IMR-90 (cell line): ENCODE measurements at regions not wholly inside any gene's neighbourhood (a gene's known extent, or its start where the extent isn't known, plus 50 kb on each side); places are given as distances from the start of the nearest gene placed in this dataset.

Source experiments
- ATAC-seq: fragments of 200-7000 bp; cut with Tn5 transposase; 2 replicates; pipeline ENCODE4 v1.9.1; 2020; ENCODE audit warnings: low read depth, mild to moderate bottlenecking, moderate library complexity
- BruUV-seq: library from RNA; stranded (reverse); fragments of 400-500 nt; replicated peaks from 2 replicates; lab custom pipeline; 2021; lab: Mats Ljungman, UMichigan
- CTCF ChIA-PET: fragments of 300-600 bp; formaldehyde crosslinking; extraction: SDS; loops from one replicate; lab custom pipeline; 2021; ENCODE audit warnings: antibody characterized with exemption; lab: Yijun Ruan, JAX
- POLR2A ChIA-PET: fragments of 300-600 bp; sonication (Branson Sonifier 250); formaldehyde crosslinking; loops from one replicate; lab custom pipeline; 2022; ENCODE audit warnings: antibody characterized with exemption; ENCODE audit not compliant: unreplicated experiment; lab: Charles Lee
- DNase-seq: peaks from one replicate; pipeline ENCODE4 v3.0.0; 2013
- H2AFZ ChIP-seq: replicated peaks from 2 replicates; pipeline ENCODE3; 2013; ENCODE audit warnings: low read length, mild to moderate bottlenecking; ENCODE audit not compliant: poor library complexity
- H2AK5ac ChIP-seq: 2 replicates; pipeline ENCODE4 v1.6.1; 2013; ENCODE audit warnings: low read depth, low read length, inconsistent platforms
- H2AK9ac ChIP-seq: replicated peaks from 2 replicates; pipeline ENCODE3; 2013; ENCODE audit warnings: mild to moderate bottlenecking, low read depth, low read length, moderate library complexity; ENCODE audit not compliant: poor library complexity
- H2BK120ac ChIP-seq: 2 replicates; pipeline ENCODE4 v1.6.1; 2013; ENCODE audit warnings: low read depth, low read length, inconsistent platforms
- H2BK15ac ChIP-seq: 3 replicates; pipeline ENCODE4 v1.6.1; 2013; ENCODE audit warnings: low read depth, low read length, inconsistent platforms
- H2BK20ac ChIP-seq: 2 replicates; pipeline ENCODE4 v1.6.1; 2013; ENCODE audit warnings: low read depth, mild to moderate bottlenecking, inconsistent platforms, low read length, moderate library complexity
- H2BK5ac ChIP-seq: 2 replicates; pipeline ENCODE4 v1.6.1; 2013; ENCODE audit warnings: mild to moderate bottlenecking, low read depth, low read length, inconsistent platforms; ENCODE audit not compliant: poor library complexity, severe bottlenecking
- H3K14ac ChIP-seq: replicated peaks from 2 replicates; pipeline ENCODE4 v1.6.1; 2013; ENCODE audit warnings: low read depth, low read length, inconsistent platforms
- H3K18ac ChIP-seq: 2 replicates; pipeline ENCODE4 v1.6.1; 2013; ENCODE audit warnings: low read depth, low read length, control low read depth
- H3K23ac ChIP-seq: 2 replicates; pipeline ENCODE4 v1.6.1; 2013; ENCODE audit warnings: low read depth, low read length, inconsistent platforms
- H3K27ac ChIP-seq: 2 replicates; pipeline ENCODE4 v1.5.1; 2013; ENCODE audit warnings: mild to moderate bottlenecking, control low read depth, low read length; ENCODE audit not compliant: insufficient read depth
- H3K27me3 ChIP-seq: 2 replicates; pipeline ENCODE4 v1.6.1; 2013; ENCODE audit warnings: low read length; ENCODE audit not compliant: control insufficient read depth, insufficient read depth
- H3K36me3 ChIP-seq: 2 replicates; pipeline ENCODE4 v1.6.1; 2013; ENCODE audit warnings: low read length, mixed read lengths; ENCODE audit not compliant: control insufficient read depth, insufficient read depth
- H3K4ac ChIP-seq: 2 replicates; pipeline ENCODE4 v1.6.1; 2013; ENCODE audit warnings: low read depth, low read length, inconsistent platforms
- H3K4me1 ChIP-seq: 2 replicates; pipeline ENCODE4 v1.6.1; 2013; ENCODE audit warnings: low read length, mixed read lengths; ENCODE audit not compliant: control insufficient read depth, insufficient read depth
- H3K4me2 ChIP-seq: 2 replicates; pipeline ENCODE4 v1.6.1; 2013; ENCODE audit warnings: low read depth, mild to moderate bottlenecking, control low read depth, low read length, moderate library complexity
- H3K4me3 ChIP-seq: 2 replicates; pipeline ENCODE4 v1.5.1; 2013; ENCODE audit warnings: low read depth, mild to moderate bottlenecking, control low read depth, low read length, moderate library complexity; ENCODE audit not compliant: insufficient read depth
- H3K56ac ChIP-seq: 2 replicates; pipeline ENCODE4 v1.6.1; 2013; ENCODE audit warnings: low read length, inconsistent platforms; ENCODE audit not compliant: insufficient read depth; ENCODE audit errors: extremely low read depth
- H3K79me1 ChIP-seq, 2 experiments: 2 replicates each; pipeline ENCODE4 v1.6.1; 2013; ENCODE audit warnings: low read length in 2 of 2, inconsistent platforms in 1 of 2, low read depth in 1 of 2
- H3K9ac ChIP-seq: 2 replicates; pipeline ENCODE4 v1.6.1; 2013; ENCODE audit warnings: low read depth, low read length, control low read depth
- H3K9me1 ChIP-seq: 2 replicates; pipeline ENCODE4 v1.6.1; 2013; ENCODE audit warnings: low read length, inconsistent platforms; ENCODE audit not compliant: insufficient read depth
- H3K9me3 ChIP-seq: 2 replicates; pipeline ENCODE4 v1.6.1; 2013; ENCODE audit warnings: low read length; ENCODE audit not compliant: control insufficient read depth, insufficient read depth
- H4K20me1 ChIP-seq: 2 replicates; pipeline ENCODE4 v1.6.1; 2013; ENCODE audit warnings: low read length, inconsistent platforms; ENCODE audit not compliant: insufficient read depth
- H4K5ac ChIP-seq: 2 replicates; pipeline ENCODE4 v1.6.1; 2013; ENCODE audit warnings: mild to moderate bottlenecking, low read depth, low read length, control low read depth
- H4K8ac ChIP-seq, 2 experiments: 2 replicates each; pipeline ENCODE4 v1.6.1; 2013; ENCODE audit warnings: low read depth in 2 of 2, low read length in 2 of 2, control low read depth in 1 of 2, inconsistent platforms in 1 of 2
- H4K91ac ChIP-seq: 2 replicates; pipeline ENCODE4 v1.6.1; 2013; ENCODE audit warnings: low read depth, low read length, inconsistent platforms; ENCODE audit not compliant: insufficient read depth
- MAFK ChIP-seq: IDR thresholded peaks from 2 replicates; pipeline ENCODE4 v1.6.1; 2012; ENCODE audit warnings: low read depth, low read length, improper control_type of control experiment
- NFE2L2 ChIP-seq: fragments of 150-350 bp; IDR thresholded peaks from 2 replicates; pipeline ENCODE4 v1.6.1; 2016; ENCODE audit warnings: low read depth, mild to moderate bottlenecking, low read length
- RAD21 ChIP-seq: IDR thresholded peaks from 2 replicates; pipeline ENCODE4 v1.6.1; 2012; ENCODE audit warnings: low read length, improper control_type of control experiment
- WGBS, 2 experiments: methylation state at CpG; one replicate each; pipeline versions ENCODE4 v1.1.5 to v1.1.7; 2013; ENCODE audit warnings: missing lambda C conversion rate in 2 of 2; ENCODE audit not compliant: insufficient read length in 1 of 2; ENCODE audit errors: extremely low coverage in 2 of 2; 5-methylcytosine and 5-hydroxymethylcytosine counted together
- dilution Hi-C: fragments of 300-500 bp; cut with HindIII; formaldehyde crosslinking; loops from one replicate; pipeline ENCODE4 v1.14.3; 2018; ENCODE audit warnings: low sequenced_read_pairs; ENCODE audit not compliant: unreplicated experiment
- in situ Hi-C: fragments of 300-500 bp; cut with MboI; formaldehyde crosslinking; loops from 3 replicates; pipeline ENCODE4 v1.14.3; 2019; ENCODE audit warnings: low sequenced_read_pairs, inconsistent platforms, mixed read lengths
- intact Hi-C: fragments of 100-400 bp; cut with micrococcal nuclease; formaldehyde crosslinking; loops from 2 replicates; pipeline ENCODE4 v1.10.0; 2022
- TF ChIP-seq, protein P1 (sequence below): fragments of 150-350 bp; IDR thresholded peaks from 2 replicates; pipeline ENCODE4 v1.6.1; 2016; ENCODE audit warnings: low read depth, mild to moderate bottlenecking, low read length, moderate library complexity, borderline replicate concordance

- in situ Hi-C loops = no loop called here
- H2BK5ac ChIP-seq = no peak overlapping the region
- intact Hi-C loops = loop anchor here (5.0 kb wide), 1 partner anchor 313 kb away; no protein-coding TSS in a partner anchor
- no peaks in the 10 kb centered on the region for H3K27me3 ChIP-seq
- H2AFZ ChIP-seq = no peak overlapping the region
- H3K4me3 ChIP-seq = no peak overlapping the region
- no peak overlapping the region for H3K56ac ChIP-seq
- H4K20me1 ChIP-seq = peaks cover 21% of the 10 kb centered on the region
- H3K36me3 ChIP-seq = 0 out of 2 replicates have a peak, but pooled peaks cover 1% of the 10 kb centered on the region
- H2BK120ac ChIP-seq = no peak overlapping the region
- no peak overlapping the region for H2BK20ac ChIP-seq
- DNase-seq (no peak), ATAC-seq (no peak)
- H2AK5ac ChIP-seq = no peak overlapping the region
- no peak overlapping the region for H3K9ac ChIP-seq
- no peak overlapping the region for H2BK15ac ChIP-seq
- H3K4me2 ChIP-seq = no peak overlapping the region
- peaks cover 10% of the 10 kb centered on the region for H3K9me1 ChIP-seq
- ChIA-PET CTCF (no interaction called here), POLR2A (no interaction called here)
- H2AK9ac ChIP-seq = no peak overlapping the region
- no peak overlapping the region for H3K18ac ChIP-seq
- H3K27ac ChIP-seq = no peak overlapping the region
- peak overlapping the region; percentile 76; the same call in 1 of the 2 replicates for H3K4ac ChIP-seq
- H3K79me1 ChIP-seq = peaks cover 30 to 53% of the 10 kb centered on the region in 2 experiments
- H3K9me3 ChIP-seq = no peaks in the 10 kb centered on the region
- no peak overlapping the region for H3K23ac ChIP-seq
- no peak overlapping the region for H4K91ac ChIP-seq
- no CpG with 5 or more reads among the region's 3 CpGs for WGBS, 2 experiments
- TF ChIP-seq NFE2L2 = no peak
- TF ChIP-seq, protein P1, sequence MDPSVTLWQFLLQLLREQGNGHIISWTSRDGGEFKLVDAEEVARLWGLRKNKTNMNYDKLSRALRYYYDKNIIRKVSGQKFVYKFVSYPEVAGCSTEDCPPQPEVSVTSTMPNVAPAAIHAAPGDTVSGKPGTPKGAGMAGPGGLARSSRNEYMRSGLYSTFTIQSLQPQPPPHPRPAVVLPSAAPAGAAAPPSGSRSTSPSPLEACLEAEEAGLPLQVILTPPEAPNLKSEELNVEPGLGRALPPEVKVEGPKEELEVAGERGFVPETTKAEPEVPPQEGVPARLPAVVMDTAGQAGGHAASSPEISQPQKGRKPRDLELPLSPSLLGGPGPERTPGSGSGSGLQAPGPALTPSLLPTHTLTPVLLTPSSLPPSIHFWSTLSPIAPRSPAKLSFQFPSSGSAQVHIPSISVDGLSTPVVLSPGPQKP = no peak
- TF ChIP-seq RAD21 = no peak
- TF ChIP-seq MAFK = peak; percentile 89
- peaks cover 6% of the 10 kb centered on the region for H3K4me1 ChIP-seq
- dilution Hi-C loops = no loop called here
- H3K14ac ChIP-seq = no peak overlapping the region
- H4K5ac ChIP-seq = no peak overlapping the region
- no TSS peak for BruUV-seq
- H4K8ac ChIP-seq = no peak overlapping the region
Observed at GRCh38 chr17:63094631-63095030, 128.6 kb downstream of the TANC2 start.
